C4-2B (cell line): ENCODE measurements at regions not wholly inside any gene's neighbourhood (a gene's known extent, or its start where the extent isn't known, plus 50 kb on each side); places are given as distances from the start of the nearest gene placed in this dataset.
"Not testable (repeated sequence)": the region's sequence is repeated elsewhere in the genome, so short reads cannot be mapped to it uniquely, and the experiment has no call there.

Experiments
- H3K27ac ChIP-seq: fragments of 450-650 bp; 2 replicates; pipeline ENCODE4 v1.5.1; 2017
- CTCF ChIP-seq: fragments of 450-650 bp; conservative IDR thresholded peaks from 2 replicates; pipeline ENCODE4 v1.5.1; 2017; ENCODE audit warnings: mild to moderate bottlenecking
- ZFX ChIP-seq: fragments of 450-650 bp; IDR thresholded peaks from 2 replicates; pipeline ENCODE4 v1.6.1; 2017

DNA sequence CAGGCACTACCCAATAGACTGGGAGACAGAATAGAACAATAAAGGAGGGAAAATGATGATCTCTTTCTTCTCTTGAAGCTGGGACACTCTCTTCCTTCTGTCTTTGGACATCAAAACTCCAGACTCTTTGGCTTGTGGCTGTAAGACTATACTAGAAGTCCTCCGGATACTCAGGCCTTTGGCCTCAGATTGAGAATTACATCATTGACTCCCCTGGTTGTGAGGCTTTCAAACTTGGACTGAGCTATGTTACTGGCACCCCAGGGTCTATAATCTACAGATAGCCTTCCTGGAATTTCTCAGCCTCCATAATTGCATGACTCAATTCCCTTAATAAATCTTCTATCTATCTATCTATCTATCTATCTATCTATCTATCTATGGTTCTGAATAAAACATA lies 294.2 kb upstream of the CT83 start:
- H3K27ac ChIP-seq: no peak overlapping the region
- TF ChIP-seq CTCF (no peak), ZFX (no peak)

GRCh38 chrX:116749943-116750342 lies 287.2 kb upstream of the CT83 start:
- peak; percentile 48 for TF ChIP-seq CTCF
- no peak for TF ChIP-seq ZFX
- H3K27ac ChIP-seq: no peak overlapping the region

- TF ChIP-seq CTCF (no peak), ZFX (no peak)
- no peak overlapping the region for H3K27ac ChIP-seq
These were observed 269.4 kb upstream of the CT83 start for GRCh38 chrX:116732214-116732613.

- H3K27ac ChIP-seq: no peak overlapping the region
- TF ChIP-seq ZFX (no peak), CTCF (no peak)
These were observed 264.0 kb upstream of the CT83 start for GRCh38 chrX:116726806-116727205.

DNA sequence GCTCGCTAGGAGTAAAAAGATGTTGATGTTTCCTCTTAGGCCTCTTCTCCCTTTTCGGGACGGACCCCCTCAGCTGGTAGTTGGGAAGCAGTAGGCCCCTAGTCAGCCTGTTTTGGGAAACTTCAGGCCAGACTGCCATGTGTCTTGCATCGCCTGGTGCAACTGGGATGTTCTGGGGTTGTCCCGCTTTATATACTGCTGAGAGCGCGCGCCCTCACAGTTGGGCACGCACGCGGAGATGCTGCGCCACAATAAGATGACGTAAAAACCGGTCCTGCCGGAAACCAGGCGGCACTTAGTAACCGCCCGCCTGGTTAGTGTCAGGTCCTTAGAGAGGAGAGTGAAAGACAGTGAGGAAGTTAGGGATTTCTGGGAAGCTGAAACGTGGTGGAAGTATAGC lies 231.3 kb upstream of the CT83 start:
- H3K27ac ChIP-seq: no peak overlapping the region
- TF ChIP-seq ZFX: no peak

GRCh38 chrX:116679544-116679943 lies 216.8 kb upstream of the CT83 start:
- H3K27ac ChIP-seq: not testable (repeated sequence)

DNA sequence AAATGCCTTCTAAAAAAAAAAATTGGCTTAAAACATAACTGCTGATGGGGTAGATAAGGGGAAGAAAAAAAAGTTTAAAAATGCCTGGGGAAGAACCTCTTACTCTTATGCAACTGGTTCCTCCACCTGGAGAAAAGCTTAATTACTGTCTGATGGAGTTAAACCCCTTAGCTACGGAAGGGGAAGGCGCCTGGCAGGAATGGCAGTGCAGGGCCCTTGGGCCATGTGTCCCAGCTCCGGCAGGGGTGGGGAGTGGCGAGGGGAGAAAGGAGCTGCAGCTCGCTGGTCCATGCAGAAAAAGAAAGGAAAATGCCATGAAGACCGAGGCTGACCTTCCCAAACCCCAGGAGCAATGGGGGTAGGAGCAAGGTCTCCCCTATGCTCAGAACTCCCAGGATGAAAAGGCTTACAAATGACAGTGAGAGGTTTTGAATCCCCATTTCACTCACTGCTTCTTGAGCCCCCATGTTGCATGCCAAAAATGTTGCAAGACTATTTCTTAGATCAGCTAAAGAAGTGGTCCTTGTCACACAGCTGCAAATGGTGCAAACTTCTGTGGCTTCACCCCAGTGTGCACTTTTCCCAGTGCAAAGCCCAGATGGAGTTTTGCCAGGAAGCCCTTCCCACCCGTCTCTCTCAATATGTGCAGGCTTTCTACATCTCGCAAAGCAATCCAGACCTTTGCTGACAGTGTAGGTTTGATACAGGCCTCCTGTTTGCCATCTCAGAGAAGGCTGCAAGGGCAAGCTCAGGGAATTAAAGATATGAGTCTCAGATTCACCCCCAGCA lies 204.8 kb upstream of the CT83 start:
- no peak for TF ChIP-seq CTCF
- TF ChIP-seq ZFX: no peak
- no peak overlapping the region for H3K27ac ChIP-seq

- H3K27ac ChIP-seq: no peak overlapping the region
- TF ChIP-seq ZFX: no peak
- peak; percentile 42 for TF ChIP-seq CTCF
These were observed 194.3 kb upstream of the CT83 start for GRCh38 chrX:116657071-116657470.
